ENCODE measurements at regions not wholly inside any gene's neighbourhood (a gene's known extent, or its start where the extent isn't known, plus 50 kb on each side); places are given as distances from the start of the nearest gene placed in this dataset.

DNA sequence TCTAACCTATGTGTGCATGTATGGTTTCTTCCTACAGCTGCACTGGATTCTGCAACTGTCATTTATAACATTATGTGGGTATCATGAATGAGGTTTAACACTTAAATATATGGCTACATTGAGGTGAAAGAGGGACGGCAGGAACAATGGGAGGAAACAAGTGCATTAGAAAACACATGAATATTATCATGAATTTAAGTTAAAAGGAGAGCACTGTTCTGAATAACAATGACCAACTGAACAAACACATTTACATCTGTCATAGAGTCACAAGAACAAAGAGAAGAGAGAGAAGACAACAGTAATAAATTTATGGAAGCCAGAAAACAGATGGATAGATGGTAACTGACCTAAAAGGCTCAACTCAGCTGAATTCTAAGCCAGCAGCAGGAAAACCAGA, 527.1 kb upstream of the DIPK2B start:
- TF ChIP-seq EP300 (IDR thresholded peaks at IDR 0.05) = no peak
- TF ChIP-seq, protein P1, sequence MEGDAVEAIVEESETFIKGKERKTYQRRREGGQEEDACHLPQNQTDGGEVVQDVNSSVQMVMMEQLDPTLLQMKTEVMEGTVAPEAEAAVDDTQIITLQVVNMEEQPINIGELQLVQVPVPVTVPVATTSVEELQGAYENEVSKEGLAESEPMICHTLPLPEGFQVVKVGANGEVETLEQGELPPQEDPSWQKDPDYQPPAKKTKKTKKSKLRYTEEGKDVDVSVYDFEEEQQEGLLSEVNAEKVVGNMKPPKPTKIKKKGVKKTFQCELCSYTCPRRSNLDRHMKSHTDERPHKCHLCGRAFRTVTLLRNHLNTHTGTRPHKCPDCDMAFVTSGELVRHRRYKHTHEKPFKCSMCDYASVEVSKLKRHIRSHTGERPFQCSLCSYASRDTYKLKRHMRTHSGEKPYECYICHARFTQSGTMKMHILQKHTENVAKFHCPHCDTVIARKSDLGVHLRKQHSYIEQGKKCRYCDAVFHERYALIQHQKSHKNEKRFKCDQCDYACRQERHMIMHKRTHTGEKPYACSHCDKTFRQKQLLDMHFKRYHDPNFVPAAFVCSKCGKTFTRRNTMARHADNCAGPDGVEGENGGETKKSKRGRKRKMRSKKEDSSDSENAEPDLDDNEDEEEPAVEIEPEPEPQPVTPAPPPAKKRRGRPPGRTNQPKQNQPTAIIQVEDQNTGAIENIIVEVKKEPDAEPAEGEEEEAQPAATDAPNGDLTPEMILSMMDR (IDR thresholded peaks at IDR 0.05) = no peak
